Gastrocnemius medialis (tissue), 4 donors: ENCODE measurements at regions not wholly inside any gene's neighbourhood (a gene's known extent, or its start where the extent isn't known, plus 50 kb on each side); places are given as distances from the start of the nearest gene placed in this dataset.

Experiments used
- ATAC-seq, 2 donors: fragments of 150-250 bp; one replicate each; pipeline ENCODE4 v1.9.1; 2016
- DNase-seq, 2 donors: peaks; one replicate each; pipeline ENCODE4 v3.0.0-alpha.2; 2019
- H3K27ac ChIP-seq, 4 donors: fragments of 200-600 bp; sonication (generic); 1 replicate in 1 of 4; 2 replicates in 3 of 4; pipeline ENCODE4 v1.5.1; 2016 to 2018; ENCODE audit warnings: mild to moderate bottlenecking in 2 of 4, moderate library complexity in 1 of 4
- H3K27me3 ChIP-seq, 3 donors: fragments of 200-600 bp; sonication (generic) in 2 of 3; 1 replicate in 1 of 3; 2 replicates in 2 of 3; pipeline versions ENCODE4 v1.5.1 to v1.6.0; 2016 to 2019; ENCODE audit warnings: mild to moderate bottlenecking in 1 of 3, moderate library complexity in 1 of 3
- H3K36me3 ChIP-seq, 2 donors: fragments of 200-600 bp; sonication (generic) in 1 of 2; one replicate each; pipeline ENCODE4 v1.5.1; 2017 to 2018
- H3K4me1 ChIP-seq, 2 donors: fragments of 200-600 bp; sonication (generic) in 1 of 2; one replicate each; pipeline ENCODE4 v1.5.1; 2016 to 2017; ENCODE audit warnings: mild to moderate bottlenecking in 2 of 2
- H3K4me3 ChIP-seq, 4 donors: fragments of 200-600 bp; sonication (generic) in 3 of 4; 1 replicate in 1 of 4; 2 replicates in 3 of 4; pipeline ENCODE4 v1.5.1; 2016 to 2019; ENCODE audit warnings: mild to moderate bottlenecking in 2 of 4
- H3K9me3 ChIP-seq, 3 donors: fragments of 200-600 bp; sonication (generic) in 2 of 3; 1 replicate in 1 of 3; 2 replicates in 2 of 3; pipeline ENCODE4 v1.5.1; 2016 to 2019
- POLR2A ChIP-seq, 2 donors: fragments of 450-650 bp; IDR thresholded peaks; one replicate each; pipeline ENCODE4 v1.6.1; 2017; ENCODE audit warnings: antibody characterized with exemption in 2 of 2, mild to moderate bottlenecking in 2 of 2, moderate library complexity in 2 of 2
- in situ Hi-C, 4 donors: fragments of 200-750 bp; cut with MboI; loops; one replicate each; pipeline versions ENCODE4 v1.15.0 to v1.8.0; 2017; ENCODE audit warnings: low sequenced_read_pairs in 4 of 4
- intact Hi-C: fragments of 100-400 bp; cut with DNase I; formaldehyde crosslinking; loops from one replicate; pipeline ENCODE4 v1.15.1; 2023; ENCODE audit warnings: low total_unique reads
- TF ChIP-seq, protein P1 (sequence below), 5 experiments: fragments of 450-650 bp in 3 of 5; fragments of 200-600 bp in 2 of 5; sonication (generic) in 2 of 5; IDR thresholded peaks in 4 of 5; conservative IDR thresholded peaks in 1 of 5; 1 replicate in 4 of 5; 2 replicates in 1 of 5; pipeline ENCODE4 v1.5.1; 2016 to 2019; ENCODE audit warnings: antibody characterized with exemption in 5 of 5, mild to moderate bottlenecking in 3 of 5, moderate library complexity in 3 of 5

GRCh38 chr11:70780246-70780535, 381.9 kb downstream of the CTTN start:
- in situ Hi-C loops, result no loop called here
- no peaks in the 10 kb centered on the region for H3K27me3 ChIP-seq

DNA sequence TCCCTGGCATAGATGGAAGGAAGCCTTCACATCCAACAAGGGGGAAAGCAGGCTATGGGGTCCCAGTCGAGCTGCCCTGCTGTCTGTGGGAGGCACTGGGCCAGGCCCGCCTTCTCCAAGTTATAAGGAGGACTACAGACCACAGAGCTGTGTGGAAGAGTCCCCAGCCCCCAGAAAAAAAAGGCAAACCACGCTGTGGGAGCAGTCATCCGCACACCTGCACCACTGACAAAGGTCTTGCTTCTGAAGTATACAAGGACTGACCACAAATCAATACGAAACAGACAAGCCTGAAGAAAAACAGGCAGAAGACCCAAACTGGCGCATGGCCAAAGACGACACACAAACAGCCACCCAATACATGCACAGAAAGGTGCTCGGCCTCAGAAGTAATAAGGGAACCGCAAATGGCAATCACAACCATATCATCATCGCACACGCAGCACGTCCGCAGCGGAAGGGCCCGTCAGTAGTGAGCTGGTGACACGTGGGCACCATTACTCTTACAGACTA, 384.1 kb downstream of the CTTN start:
- Histone ChIP-seq H3K4me3 (no peak overlapping the region), H3K27me3 (no peaks in the 10 kb centered on the region), H3K27ac (no peak overlapping the region), H3K4me1 (no peaks in the 10 kb centered on the region), H3K9me3 (no peaks in the 10 kb centered on the region), H3K36me3 (no peaks in the 10 kb centered on the region)
- intact Hi-C loops (no loop called here), in situ Hi-C loops (no loop called here)
- DNase-seq (no peak), ATAC-seq (no peak)
- no peak for TF ChIP-seq POLR2A (IDR thresholded peaks at IDR 0.05)
- TF ChIP-seq, protein P1, sequence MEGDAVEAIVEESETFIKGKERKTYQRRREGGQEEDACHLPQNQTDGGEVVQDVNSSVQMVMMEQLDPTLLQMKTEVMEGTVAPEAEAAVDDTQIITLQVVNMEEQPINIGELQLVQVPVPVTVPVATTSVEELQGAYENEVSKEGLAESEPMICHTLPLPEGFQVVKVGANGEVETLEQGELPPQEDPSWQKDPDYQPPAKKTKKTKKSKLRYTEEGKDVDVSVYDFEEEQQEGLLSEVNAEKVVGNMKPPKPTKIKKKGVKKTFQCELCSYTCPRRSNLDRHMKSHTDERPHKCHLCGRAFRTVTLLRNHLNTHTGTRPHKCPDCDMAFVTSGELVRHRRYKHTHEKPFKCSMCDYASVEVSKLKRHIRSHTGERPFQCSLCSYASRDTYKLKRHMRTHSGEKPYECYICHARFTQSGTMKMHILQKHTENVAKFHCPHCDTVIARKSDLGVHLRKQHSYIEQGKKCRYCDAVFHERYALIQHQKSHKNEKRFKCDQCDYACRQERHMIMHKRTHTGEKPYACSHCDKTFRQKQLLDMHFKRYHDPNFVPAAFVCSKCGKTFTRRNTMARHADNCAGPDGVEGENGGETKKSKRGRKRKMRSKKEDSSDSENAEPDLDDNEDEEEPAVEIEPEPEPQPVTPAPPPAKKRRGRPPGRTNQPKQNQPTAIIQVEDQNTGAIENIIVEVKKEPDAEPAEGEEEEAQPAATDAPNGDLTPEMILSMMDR (IDR thresholded peaks at IDR 0.05 in 4 of 5, conservative IDR thresholded peaks at IDR 0.05 in 1 of 5), result no peak

More at GRCh38 chr11:70780246-70780535, 381.9 kb downstream of the CTTN start:
- H3K27ac ChIP-seq, result no peak overlapping the region
- no peaks in the 10 kb centered on the region for H3K9me3 ChIP-seq
- H3K4me1 ChIP-seq, result no peaks in the 10 kb centered on the region
- ATAC-seq (no peak), DNase-seq (no peak)
- intact Hi-C loops, result no loop called here
- H3K4me3 ChIP-seq, result no peak overlapping the region
- no peaks in the 10 kb centered on the region for H3K36me3 ChIP-seq
- TF ChIP-seq, protein P1 (IDR thresholded peaks at IDR 0.05 in 4 of 5, conservative IDR thresholded peaks at IDR 0.05 in 1 of 5), result no peak
- TF ChIP-seq POLR2A (IDR thresholded peaks at IDR 0.05), result no peak

GRCh38 chr11:70783356-70783755, 385.0 kb downstream of the CTTN start:
- in situ Hi-C loops (no loop called here), intact Hi-C loops (no loop called here)
- no peaks in the 10 kb centered on the region for H3K9me3 ChIP-seq
- H3K4me3 ChIP-seq, result no peak overlapping the region
- no peak for ATAC-seq
- no peak for DNase-seq
- no peaks in the 10 kb centered on the region for H3K4me1 ChIP-seq
- H3K27me3 ChIP-seq, result no peaks in the 10 kb centered on the region
- H3K36me3 ChIP-seq, result no peaks in the 10 kb centered on the region
- TF ChIP-seq, protein P1 (IDR thresholded peaks at IDR 0.05 in 4 of 5, conservative IDR thresholded peaks at IDR 0.05 in 1 of 5), result no peak
- TF ChIP-seq POLR2A (IDR thresholded peaks at IDR 0.05), result no peak
- H3K27ac ChIP-seq, result no peak overlapping the region

- no peak for ATAC-seq
These were observed 385.5 kb downstream of the CTTN start for GRCh38 chr11:70783821-70784220.

More at GRCh38 chr11:70783821-70784220, 385.5 kb downstream of the CTTN start:
- TF ChIP-seq, protein P1 (IDR thresholded peaks at IDR 0.05 in 4 of 5, conservative IDR thresholded peaks at IDR 0.05 in 1 of 5), result no peak
- no peak for TF ChIP-seq POLR2A (IDR thresholded peaks at IDR 0.05)
- DNase-seq, result no peak
- intact Hi-C loops (no loop called here), in situ Hi-C loops (no loop called here)
- H3K4me3 ChIP-seq, result no peak overlapping the region
- H3K36me3 ChIP-seq, result no peaks in the 10 kb centered on the region
- no peak overlapping the region for H3K27ac ChIP-seq
- no peaks in the 10 kb centered on the region for H3K27me3 ChIP-seq
- H3K4me1 ChIP-seq, result no peaks in the 10 kb centered on the region
- H3K9me3 ChIP-seq, result no peaks in the 10 kb centered on the region
